IMR-90 (cell line): ENCODE measurements at regions not wholly inside any gene's neighbourhood (a gene's known extent, or its start where the extent isn't known, plus 50 kb on each side); places are given as distances from the start of the nearest gene placed in this dataset.

Experiments used
- ATAC-seq: fragments of 200-7000 bp; cut with Tn5 transposase; 2 replicates; pipeline ENCODE4 v1.9.1; 2020; ENCODE audit warnings: low read depth, mild to moderate bottlenecking, moderate library complexity
- BruUV-seq: library from RNA; stranded (reverse); fragments of 400-500 nt; replicated peaks from 2 replicates; lab custom pipeline; 2021; lab: Mats Ljungman, UMichigan
- CTCF ChIA-PET: fragments of 300-600 bp; formaldehyde crosslinking; extraction: SDS; loops from one replicate; lab custom pipeline; 2021; ENCODE audit warnings: antibody characterized with exemption; lab: Yijun Ruan, JAX
- POLR2A ChIA-PET: fragments of 300-600 bp; sonication (Branson Sonifier 250); formaldehyde crosslinking; loops from one replicate; lab custom pipeline; 2022; ENCODE audit warnings: antibody characterized with exemption; ENCODE audit not compliant: unreplicated experiment; lab: Charles Lee
- DNase-seq: peaks from one replicate; pipeline ENCODE4 v3.0.0; 2013
- H2AFZ ChIP-seq: replicated peaks from 2 replicates; pipeline ENCODE3; 2013; ENCODE audit warnings: low read length, mild to moderate bottlenecking; ENCODE audit not compliant: poor library complexity
- H2AK5ac ChIP-seq: 2 replicates; pipeline ENCODE4 v1.6.1; 2013; ENCODE audit warnings: low read depth, low read length, inconsistent platforms
- H2AK9ac ChIP-seq: replicated peaks from 2 replicates; pipeline ENCODE3; 2013; ENCODE audit warnings: mild to moderate bottlenecking, low read depth, low read length, moderate library complexity; ENCODE audit not compliant: poor library complexity
- H2BK120ac ChIP-seq: 2 replicates; pipeline ENCODE4 v1.6.1; 2013; ENCODE audit warnings: low read depth, low read length, inconsistent platforms
- H2BK15ac ChIP-seq: 3 replicates; pipeline ENCODE4 v1.6.1; 2013; ENCODE audit warnings: low read depth, low read length, inconsistent platforms
- H2BK20ac ChIP-seq: 2 replicates; pipeline ENCODE4 v1.6.1; 2013; ENCODE audit warnings: low read depth, mild to moderate bottlenecking, inconsistent platforms, low read length, moderate library complexity
- H2BK5ac ChIP-seq: 2 replicates; pipeline ENCODE4 v1.6.1; 2013; ENCODE audit warnings: mild to moderate bottlenecking, low read depth, low read length, inconsistent platforms; ENCODE audit not compliant: poor library complexity, severe bottlenecking
- H3K14ac ChIP-seq: replicated peaks from 2 replicates; pipeline ENCODE4 v1.6.1; 2013; ENCODE audit warnings: low read depth, low read length, inconsistent platforms
- H3K18ac ChIP-seq: 2 replicates; pipeline ENCODE4 v1.6.1; 2013; ENCODE audit warnings: low read depth, low read length, control low read depth
- H3K23ac ChIP-seq: 2 replicates; pipeline ENCODE4 v1.6.1; 2013; ENCODE audit warnings: low read depth, low read length, inconsistent platforms
- H3K27ac ChIP-seq: 2 replicates; pipeline ENCODE4 v1.5.1; 2013; ENCODE audit warnings: mild to moderate bottlenecking, control low read depth, low read length; ENCODE audit not compliant: insufficient read depth
- H3K27me3 ChIP-seq: 2 replicates; pipeline ENCODE4 v1.6.1; 2013; ENCODE audit warnings: low read length; ENCODE audit not compliant: control insufficient read depth, insufficient read depth
- H3K36me3 ChIP-seq: 2 replicates; pipeline ENCODE4 v1.6.1; 2013; ENCODE audit warnings: low read length, mixed read lengths; ENCODE audit not compliant: control insufficient read depth, insufficient read depth
- H3K4ac ChIP-seq: 2 replicates; pipeline ENCODE4 v1.6.1; 2013; ENCODE audit warnings: low read depth, low read length, inconsistent platforms
- H3K4me1 ChIP-seq: 2 replicates; pipeline ENCODE4 v1.6.1; 2013; ENCODE audit warnings: low read length, mixed read lengths; ENCODE audit not compliant: control insufficient read depth, insufficient read depth
- H3K4me2 ChIP-seq: 2 replicates; pipeline ENCODE4 v1.6.1; 2013; ENCODE audit warnings: low read depth, mild to moderate bottlenecking, control low read depth, low read length, moderate library complexity
- H3K4me3 ChIP-seq: 2 replicates; pipeline ENCODE4 v1.5.1; 2013; ENCODE audit warnings: low read depth, mild to moderate bottlenecking, control low read depth, low read length, moderate library complexity; ENCODE audit not compliant: insufficient read depth
- H3K56ac ChIP-seq: 2 replicates; pipeline ENCODE4 v1.6.1; 2013; ENCODE audit warnings: low read length, inconsistent platforms; ENCODE audit not compliant: insufficient read depth; ENCODE audit errors: extremely low read depth
- H3K79me1 ChIP-seq, 2 experiments: 2 replicates each; pipeline ENCODE4 v1.6.1; 2013; ENCODE audit warnings: low read length in 2 of 2, inconsistent platforms in 1 of 2, low read depth in 1 of 2
- H3K9ac ChIP-seq: 2 replicates; pipeline ENCODE4 v1.6.1; 2013; ENCODE audit warnings: low read depth, low read length, control low read depth
- H3K9me1 ChIP-seq: 2 replicates; pipeline ENCODE4 v1.6.1; 2013; ENCODE audit warnings: low read length, inconsistent platforms; ENCODE audit not compliant: insufficient read depth
- H3K9me3 ChIP-seq: 2 replicates; pipeline ENCODE4 v1.6.1; 2013; ENCODE audit warnings: low read length; ENCODE audit not compliant: control insufficient read depth, insufficient read depth
- H4K20me1 ChIP-seq: 2 replicates; pipeline ENCODE4 v1.6.1; 2013; ENCODE audit warnings: low read length, inconsistent platforms; ENCODE audit not compliant: insufficient read depth
- H4K5ac ChIP-seq: 2 replicates; pipeline ENCODE4 v1.6.1; 2013; ENCODE audit warnings: mild to moderate bottlenecking, low read depth, low read length, control low read depth
- H4K8ac ChIP-seq, 2 experiments: 2 replicates each; pipeline ENCODE4 v1.6.1; 2013; ENCODE audit warnings: low read depth in 2 of 2, low read length in 2 of 2, control low read depth in 1 of 2, inconsistent platforms in 1 of 2
- H4K91ac ChIP-seq: 2 replicates; pipeline ENCODE4 v1.6.1; 2013; ENCODE audit warnings: low read depth, low read length, inconsistent platforms; ENCODE audit not compliant: insufficient read depth
- BHLHE40 ChIP-seq: fragments of 150-350 bp; IDR thresholded peaks from 2 replicates; pipeline ENCODE4 v1.6.1; 2016; ENCODE audit warnings: mild to moderate bottlenecking, low read depth, low read length
- CEBPB ChIP-seq: IDR thresholded peaks from 2 replicates; pipeline ENCODE4 v1.6.1; 2012; ENCODE audit warnings: low read depth, low read length, improper control_type of control experiment
- CHD1 ChIP-seq: IDR thresholded peaks from 2 replicates; pipeline ENCODE4 v1.6.1; 2012; ENCODE audit warnings: low read depth, low read length, improper control_type of control experiment
- FOS ChIP-seq: fragments of 150-350 bp; IDR thresholded peaks from 2 replicates; pipeline ENCODE4 v1.6.1; 2016; ENCODE audit warnings: low read depth, low read length
- MAFK ChIP-seq: IDR thresholded peaks from 2 replicates; pipeline ENCODE4 v1.6.1; 2012; ENCODE audit warnings: low read depth, low read length, improper control_type of control experiment
- MXI1 ChIP-seq: IDR thresholded peaks from 2 replicates; pipeline ENCODE4 v1.6.1; 2012; ENCODE audit warnings: low read depth, mild to moderate bottlenecking, low read length, moderate library complexity, borderline replicate concordance
- NFE2L2 ChIP-seq: fragments of 150-350 bp; IDR thresholded peaks from 2 replicates; pipeline ENCODE4 v1.6.1; 2016; ENCODE audit warnings: low read depth, mild to moderate bottlenecking, low read length
- POLR2A ChIP-seq: IDR thresholded peaks from 2 replicates; pipeline ENCODE4 v1.6.1; 2012; ENCODE audit warnings: mild to moderate bottlenecking, low read depth, low read length
- RAD21 ChIP-seq: IDR thresholded peaks from 2 replicates; pipeline ENCODE4 v1.6.1; 2012; ENCODE audit warnings: low read length, improper control_type of control experiment
- RCOR1 ChIP-seq: IDR thresholded peaks from 2 replicates; pipeline ENCODE4 v1.6.1; 2012; ENCODE audit warnings: mild to moderate bottlenecking, low read length, improper control_type of control experiment; ENCODE audit not compliant: insufficient replicate concordance
- RFX5 ChIP-seq: IDR thresholded peaks from 2 replicates; pipeline ENCODE4 v1.8.0; 2012; ENCODE audit warnings: low read depth, mild to moderate bottlenecking, low read length, moderate library complexity
- SMC3 ChIP-seq: fragments of 150-350 bp; IDR thresholded peaks from 2 replicates; pipeline ENCODE4 v1.6.1; 2016; ENCODE audit warnings: low read depth, mild to moderate bottlenecking, antibody characterized with exemption, low read length, moderate library complexity
- USF2 ChIP-seq: fragments of 150-350 bp; IDR thresholded peaks from 2 replicates; pipeline ENCODE4 v1.6.1; 2017; ENCODE audit warnings: mild to moderate bottlenecking, antibody characterized with exemption, low read length, low read depth
- WGBS, 2 experiments: methylation state at CpG; one replicate each; pipeline versions ENCODE4 v1.1.5 to v1.1.7; 2013; ENCODE audit warnings: missing lambda C conversion rate in 2 of 2; ENCODE audit not compliant: insufficient read length in 1 of 2; ENCODE audit errors: extremely low coverage in 2 of 2; 5-methylcytosine and 5-hydroxymethylcytosine counted together
- dilution Hi-C: fragments of 300-500 bp; cut with HindIII; formaldehyde crosslinking; loops from one replicate; pipeline ENCODE4 v1.14.3; 2018; ENCODE audit warnings: low sequenced_read_pairs; ENCODE audit not compliant: unreplicated experiment
- in situ Hi-C: fragments of 300-500 bp; cut with MboI; formaldehyde crosslinking; loops from 3 replicates; pipeline ENCODE4 v1.14.3; 2019; ENCODE audit warnings: low sequenced_read_pairs, inconsistent platforms, mixed read lengths
- intact Hi-C: fragments of 100-400 bp; cut with micrococcal nuclease; formaldehyde crosslinking; loops from 2 replicates; pipeline ENCODE4 v1.10.0; 2022
- TF ChIP-seq, protein P1 (sequence below): fragments of 150-350 bp; IDR thresholded peaks from 2 replicates; pipeline ENCODE4 v1.6.1; 2016; ENCODE audit warnings: low read depth, mild to moderate bottlenecking, low read length, moderate library complexity, borderline replicate concordance

DNA sequence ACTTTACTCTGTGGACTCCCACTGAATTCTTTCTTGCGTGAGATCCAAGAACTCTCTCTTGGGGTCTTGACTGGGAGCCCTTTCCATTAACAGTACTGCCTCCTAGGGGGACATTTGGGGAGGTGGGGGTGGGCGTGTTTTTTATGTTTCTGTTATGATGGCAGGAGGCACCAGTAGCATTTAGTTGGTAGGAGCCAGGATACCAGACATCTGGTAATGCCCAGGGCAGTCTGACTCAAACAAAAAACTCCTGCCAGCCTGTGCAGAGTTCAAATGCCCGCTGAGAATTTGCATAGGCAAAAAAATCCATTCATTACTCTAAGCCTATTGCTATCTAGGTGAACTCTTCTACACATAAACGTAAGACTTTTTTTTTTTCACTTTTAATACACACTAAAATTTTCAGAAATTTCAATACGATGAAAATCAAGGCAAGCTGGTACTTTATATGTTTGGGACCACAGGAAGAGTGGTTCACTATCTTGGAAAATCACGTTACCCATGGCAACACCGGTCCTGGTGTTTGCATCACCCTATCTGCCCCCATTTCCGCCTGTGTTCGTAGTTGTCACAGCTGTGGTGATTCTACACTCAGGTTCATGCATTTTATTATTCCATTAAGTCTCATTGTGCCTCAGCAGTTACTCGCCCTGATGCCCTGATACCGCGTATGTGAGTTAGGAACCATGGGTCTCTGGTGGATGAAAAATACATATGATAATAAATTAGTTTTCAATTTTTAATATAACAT is 121.1 kb upstream of the XYLT1 start:
- CTCF ChIA-PET = interaction anchor here (1.4 kb wide), 1 partner anchor 13 kb away, joined by 3 read pairs; no protein-coding TSS in a partner anchor
- intact Hi-C loops = no loop called here
- ATAC-seq (peak; percentile 17; the same call in 1 of the 2 replicates), DNase-seq (no peak)
- Histone ChIP-seq H2BK5ac (no peak overlapping the region), H4K8ac (no peak overlapping the region), H4K5ac (no peak overlapping the region), H2BK120ac (no peak overlapping the region), H2BK15ac (no peak overlapping the region), H3K18ac (no peak overlapping the region), H3K9me1 (no peaks in the 10 kb centered on the region), H4K91ac (no peak overlapping the region), H4K20me1 (no peaks in the 10 kb centered on the region), H3K4me2 (no peak overlapping the region), H3K14ac (no peak overlapping the region), H3K4me3 (no peak overlapping the region), H3K4me1 (no peaks in the 10 kb centered on the region), H2BK20ac (no peak overlapping the region), H3K9me3 (no peaks in the 10 kb centered on the region), H3K79me1 (no peaks in the 10 kb centered on the region), H2AK5ac (no peak overlapping the region), H2AFZ (no peak overlapping the region), H3K9ac (no peak overlapping the region), H3K27me3 (0 out of 2 replicates have a peak, but pooled peaks cover 1% of the 10 kb centered on the region), H3K56ac (no peak overlapping the region), H3K27ac (no peak overlapping the region), H3K23ac (no peak overlapping the region), H3K36me3 (no peaks in the 10 kb centered on the region), H3K4ac (no peak overlapping the region), H2AK9ac (no peak overlapping the region)
- no CpG with 5 or more reads among the region's 12 CpGs for WGBS, 2 experiments
- POLR2A ChIA-PET = no interaction called here
- BruUV-seq = no TSS peak
- TF ChIP-seq CEBPB = no peak
- TF ChIP-seq NFE2L2 = no peak
- TF ChIP-seq RAD21 = no peak
- no peak for TF ChIP-seq FOS
- no peak for TF ChIP-seq POLR2A
- TF ChIP-seq SMC3 = no peak
- TF ChIP-seq BHLHE40 = no peak
- TF ChIP-seq RCOR1 = no peak
- TF ChIP-seq CHD1 = no peak
- no peak for TF ChIP-seq MAFK
- TF ChIP-seq USF2 = no peak
- TF ChIP-seq MXI1 = no peak
- TF ChIP-seq RFX5 = no peak
- TF ChIP-seq, protein P1, sequence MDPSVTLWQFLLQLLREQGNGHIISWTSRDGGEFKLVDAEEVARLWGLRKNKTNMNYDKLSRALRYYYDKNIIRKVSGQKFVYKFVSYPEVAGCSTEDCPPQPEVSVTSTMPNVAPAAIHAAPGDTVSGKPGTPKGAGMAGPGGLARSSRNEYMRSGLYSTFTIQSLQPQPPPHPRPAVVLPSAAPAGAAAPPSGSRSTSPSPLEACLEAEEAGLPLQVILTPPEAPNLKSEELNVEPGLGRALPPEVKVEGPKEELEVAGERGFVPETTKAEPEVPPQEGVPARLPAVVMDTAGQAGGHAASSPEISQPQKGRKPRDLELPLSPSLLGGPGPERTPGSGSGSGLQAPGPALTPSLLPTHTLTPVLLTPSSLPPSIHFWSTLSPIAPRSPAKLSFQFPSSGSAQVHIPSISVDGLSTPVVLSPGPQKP = no peak
- in situ Hi-C loops = no loop called here
- dilution Hi-C loops = no loop called here
